Body of pancreas (tissue), 4 donors: ENCODE measurements at regions not wholly inside any gene's neighbourhood (a gene's known extent, or its start where the extent isn't known, plus 50 kb on each side); places are given as distances from the start of the nearest gene placed in this dataset.

Experiments
- POLR2A ChIP-seq, 3 donors: fragments of 450-650 bp; IDR thresholded peaks; one replicate each; pipeline ENCODE4 v1.6.1; 2016; ENCODE audit warnings: antibody characterized with exemption in 3 of 3, mild to moderate bottlenecking in 2 of 3
- TF ChIP-seq, protein P1 (sequence below), 7 experiments: fragments of 450-650 bp in 4 of 7; fragments of 200-600 bp in 3 of 7; sonication (generic) in 3 of 7; IDR thresholded peaks; one replicate each; pipeline ENCODE4 v1.5.1; 2016 to 2019; ENCODE audit warnings: antibody characterized with exemption in 7 of 7

GRCh38 chr2:175256806-175257585 is 75.5 kb upstream of the ATP5MC3 start:
- TF ChIP-seq, protein P1, sequence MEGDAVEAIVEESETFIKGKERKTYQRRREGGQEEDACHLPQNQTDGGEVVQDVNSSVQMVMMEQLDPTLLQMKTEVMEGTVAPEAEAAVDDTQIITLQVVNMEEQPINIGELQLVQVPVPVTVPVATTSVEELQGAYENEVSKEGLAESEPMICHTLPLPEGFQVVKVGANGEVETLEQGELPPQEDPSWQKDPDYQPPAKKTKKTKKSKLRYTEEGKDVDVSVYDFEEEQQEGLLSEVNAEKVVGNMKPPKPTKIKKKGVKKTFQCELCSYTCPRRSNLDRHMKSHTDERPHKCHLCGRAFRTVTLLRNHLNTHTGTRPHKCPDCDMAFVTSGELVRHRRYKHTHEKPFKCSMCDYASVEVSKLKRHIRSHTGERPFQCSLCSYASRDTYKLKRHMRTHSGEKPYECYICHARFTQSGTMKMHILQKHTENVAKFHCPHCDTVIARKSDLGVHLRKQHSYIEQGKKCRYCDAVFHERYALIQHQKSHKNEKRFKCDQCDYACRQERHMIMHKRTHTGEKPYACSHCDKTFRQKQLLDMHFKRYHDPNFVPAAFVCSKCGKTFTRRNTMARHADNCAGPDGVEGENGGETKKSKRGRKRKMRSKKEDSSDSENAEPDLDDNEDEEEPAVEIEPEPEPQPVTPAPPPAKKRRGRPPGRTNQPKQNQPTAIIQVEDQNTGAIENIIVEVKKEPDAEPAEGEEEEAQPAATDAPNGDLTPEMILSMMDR (IDR thresholded peaks at IDR 0.05): no peak
- no peak for TF ChIP-seq POLR2A (IDR thresholded peaks at IDR 0.05)
